ENCODE measurements at regions not wholly inside any gene's neighbourhood (a gene's known extent, or its start where the extent isn't known, plus 50 kb on each side); places are given as distances from the start of the nearest gene placed in this dataset.

DNA sequence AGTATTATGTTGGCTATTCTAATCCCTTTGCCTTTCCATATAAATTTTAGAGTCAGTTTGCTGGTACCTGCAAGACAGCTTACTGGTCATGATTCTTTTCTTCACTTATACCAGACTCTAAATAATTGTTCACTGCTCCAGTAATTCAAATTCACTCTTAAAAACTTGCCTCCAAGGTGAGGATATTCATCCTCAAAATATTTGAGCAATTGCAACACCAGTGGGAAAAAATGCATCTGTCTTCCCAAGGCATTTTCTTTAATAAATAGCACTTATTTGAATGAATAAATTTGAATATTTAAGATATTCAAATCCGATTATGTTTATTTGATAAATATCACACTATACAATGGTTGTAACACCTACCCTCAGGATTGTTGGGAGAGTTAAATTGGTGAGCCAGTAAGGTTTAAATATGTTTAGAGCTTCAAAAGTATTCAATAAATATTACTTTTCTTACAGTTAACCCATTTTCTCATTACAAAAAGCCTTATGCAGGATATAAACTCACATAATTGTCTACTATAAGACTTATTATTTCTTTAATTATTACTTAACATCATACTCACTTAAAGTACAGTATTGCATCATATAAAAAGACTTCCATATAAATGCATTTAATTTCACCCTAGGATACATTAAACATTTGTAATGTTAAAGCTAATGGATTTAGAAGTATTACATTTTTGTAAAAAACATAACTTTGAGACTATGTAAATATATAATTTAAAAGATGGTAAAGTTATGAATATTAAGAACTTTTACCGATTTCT, 285.6 kb downstream of the SAMD5 start:
- no peak for DNase-seq (ENCODE audit: low spot score)
- H3K9me3 ChIP-seq (ENCODE audit: severe bottlenecking), result no peaks in the 10 kb centered on the region
- H3K27ac ChIP-seq (ENCODE audit: poor library complexity, severe bottlenecking), result no peak overlapping the region
- no peaks in the 10 kb centered on the region for H3K27me3 ChIP-seq (ENCODE audit: insufficient read depth, poor library complexity, severe bottlenecking)
- H3K4me1 ChIP-seq (ENCODE audit: insufficient read depth, poor library complexity, severe bottlenecking), result no peaks in the 10 kb centered on the region
- no peak for ATAC-seq (ENCODE audit: low read depth)
- H3K4me3 ChIP-seq (ENCODE audit: severe bottlenecking), result no peak overlapping the region
- TF ChIP-seq CTCF (IDR thresholded peaks at IDR 0.05; ENCODE audit: poor library complexity, severe bottlenecking), result no peak
- no peaks in the 10 kb centered on the region for H3K36me3 ChIP-seq (ENCODE audit: low read depth)

DNA sequence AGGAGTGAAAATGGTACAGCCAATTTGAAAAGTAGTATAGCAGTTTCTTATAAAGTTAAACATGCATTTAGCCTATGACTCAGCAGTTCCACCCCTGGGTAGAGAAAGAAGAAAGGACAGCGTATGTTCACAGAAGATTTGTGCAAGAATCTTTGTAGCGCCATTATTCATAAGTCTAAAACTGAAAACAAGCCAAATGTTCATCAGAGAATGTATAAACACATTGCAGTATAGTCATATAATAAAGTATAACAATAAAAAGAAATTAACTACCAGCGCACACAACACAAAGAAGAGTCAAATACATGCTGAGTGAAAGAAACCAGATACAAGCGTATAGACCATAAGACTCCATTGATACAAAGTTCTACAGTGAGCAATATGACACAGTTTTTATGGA, 294.0 kb downstream of the SAMD5 start:
- Histone ChIP-seq H3K36me3 (ENCODE audit: low read depth) (no peaks in the 10 kb centered on the region), H3K4me1 (ENCODE audit: insufficient read depth, poor library complexity, severe bottlenecking) (no peaks in the 10 kb centered on the region), H3K4me3 (ENCODE audit: severe bottlenecking) (no peak overlapping the region), H3K9me3 (ENCODE audit: severe bottlenecking) (no peaks in the 10 kb centered on the region), H3K27ac (ENCODE audit: poor library complexity, severe bottlenecking) (no peak overlapping the region), H3K27me3 (ENCODE audit: insufficient read depth, poor library complexity, severe bottlenecking) (no peaks in the 10 kb centered on the region)
- ATAC-seq (ENCODE audit: low read depth) (no peak), DNase-seq (ENCODE audit: low spot score) (no peak)
- TF ChIP-seq CTCF (IDR thresholded peaks at IDR 0.05; ENCODE audit: poor library complexity, severe bottlenecking), result no peak

GRCh38 chr6:147805155-147805554, 296.7 kb downstream of the SAMD5 start:
- H3K36me3 ChIP-seq (ENCODE audit: low read depth), result no peaks in the 10 kb centered on the region

DNA sequence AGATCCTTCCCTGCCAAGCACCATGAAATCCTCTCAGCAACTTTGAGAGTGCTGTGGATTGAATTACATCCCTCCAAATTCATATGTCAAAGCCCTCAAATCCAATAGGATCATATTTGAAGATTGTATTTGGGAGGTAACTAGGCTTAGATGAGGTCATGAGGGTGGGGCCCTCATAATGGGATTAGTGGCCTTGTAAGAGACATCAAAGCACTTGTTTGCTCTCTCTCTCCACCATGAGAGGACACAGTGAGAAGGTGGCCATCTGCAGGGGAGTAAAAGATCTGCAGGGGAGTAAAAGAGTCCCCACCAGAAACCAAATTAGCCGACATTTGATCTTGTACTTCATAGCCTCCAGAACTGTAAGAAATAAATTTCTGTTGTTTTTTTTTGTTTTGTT, 298.2 kb downstream of the SAMD5 start:
- ATAC-seq (ENCODE audit: low read depth) (no peak), DNase-seq (ENCODE audit: low spot score) (no peak)
- Histone ChIP-seq H3K36me3 (ENCODE audit: low read depth) (no peaks in the 10 kb centered on the region), H3K4me3 (ENCODE audit: severe bottlenecking) (no peak overlapping the region), H3K9me3 (ENCODE audit: severe bottlenecking) (no peaks in the 10 kb centered on the region), H3K27me3 (ENCODE audit: insufficient read depth, poor library complexity, severe bottlenecking) (no peaks in the 10 kb centered on the region), H3K27ac (ENCODE audit: poor library complexity, severe bottlenecking) (no peak overlapping the region), H3K4me1 (ENCODE audit: insufficient read depth, poor library complexity, severe bottlenecking) (no peaks in the 10 kb centered on the region)
- TF ChIP-seq CTCF (IDR thresholded peaks at IDR 0.05; ENCODE audit: poor library complexity, severe bottlenecking), result no peak

More at GRCh38 chr6:147805155-147805554, 296.7 kb downstream of the SAMD5 start:
- Histone ChIP-seq H3K27ac (ENCODE audit: poor library complexity, severe bottlenecking) (no peak overlapping the region), H3K4me1 (ENCODE audit: insufficient read depth, poor library complexity, severe bottlenecking) (no peaks in the 10 kb centered on the region), H3K4me3 (ENCODE audit: severe bottlenecking) (no peak overlapping the region), H3K9me3 (ENCODE audit: severe bottlenecking) (no peaks in the 10 kb centered on the region), H3K27me3 (ENCODE audit: insufficient read depth, poor library complexity, severe bottlenecking) (no peaks in the 10 kb centered on the region)
- TF ChIP-seq CTCF (IDR thresholded peaks at IDR 0.05; ENCODE audit: poor library complexity, severe bottlenecking), result no peak
- DNase-seq (ENCODE audit: low spot score), result no peak
- ATAC-seq (ENCODE audit: low read depth), result no peak

- no peaks in the 10 kb centered on the region for H3K36me3 ChIP-seq (ENCODE audit: low read depth)
- no peaks in the 10 kb centered on the region for H3K4me1 ChIP-seq (ENCODE audit: insufficient read depth, poor library complexity, severe bottlenecking)
- no peaks in the 10 kb centered on the region for H3K27me3 ChIP-seq (ENCODE audit: insufficient read depth, poor library complexity, severe bottlenecking)
- TF ChIP-seq CTCF (IDR thresholded peaks at IDR 0.05; ENCODE audit: poor library complexity, severe bottlenecking), result no peak
- H3K4me3 ChIP-seq (ENCODE audit: severe bottlenecking), result no peak overlapping the region
- H3K27ac ChIP-seq (ENCODE audit: poor library complexity, severe bottlenecking), result no peak overlapping the region
- no peaks in the 10 kb centered on the region for H3K9me3 ChIP-seq (ENCODE audit: severe bottlenecking)
- DNase-seq (ENCODE audit: low spot score) (no peak), ATAC-seq (ENCODE audit: low read depth) (no peak)
These were observed 300.1 kb downstream of the SAMD5 start for GRCh38 chr6:147808640-147809039.

All from RWPE2 (cell line).